GM18951 (cell line): ENCODE measurements at regions not wholly inside any gene's neighbourhood (a gene's known extent, or its start where the extent isn't known, plus 50 kb on each side); places are given as distances from the start of the nearest gene placed in this dataset.
"Not testable (repeated sequence)": the region's sequence is repeated elsewhere in the genome, so short reads cannot be mapped to it uniquely, and the experiment has no call there.

Experiments
- POLR2A ChIP-seq: IDR thresholded peaks from 4 replicates; pipeline ENCODE4 v1.6.1; 2011; ENCODE audit warnings: mild to moderate bottlenecking; ENCODE audit not compliant: insufficient read length, insufficient read depth; ENCODE audit errors: extremely low read depth
- in situ Hi-C: fragments of 300-500 bp; cut with MboI; formaldehyde crosslinking; loops from one replicate; pipeline ENCODE4 v1.12.0; 2022; ENCODE audit warnings: low sequenced_read_pairs, mixed read lengths, inconsistent platforms; ENCODE audit not compliant: unreplicated experiment

DNA sequence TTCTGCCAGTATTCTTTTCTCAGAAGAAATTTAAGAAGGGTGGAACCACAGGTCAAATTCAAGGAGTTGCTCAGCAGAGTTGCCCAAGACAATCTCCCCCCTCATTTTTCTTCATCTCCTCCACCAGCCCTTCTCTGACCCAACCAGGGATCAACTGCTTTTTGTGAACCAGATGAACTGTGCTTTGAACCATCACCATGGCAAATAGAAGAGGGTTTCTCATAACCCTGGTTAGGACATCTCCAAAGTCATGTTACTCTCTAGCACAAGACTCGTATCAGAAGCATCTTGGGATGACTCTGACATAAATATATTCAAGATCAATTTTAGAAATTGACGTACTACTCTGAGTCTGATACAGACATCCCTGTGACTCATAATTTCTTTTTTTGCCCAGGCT lies 130.7 kb downstream of the ALDH8A1 start:
- TF ChIP-seq POLR2A = no peak
- in situ Hi-C loops = no loop called here

DNA sequence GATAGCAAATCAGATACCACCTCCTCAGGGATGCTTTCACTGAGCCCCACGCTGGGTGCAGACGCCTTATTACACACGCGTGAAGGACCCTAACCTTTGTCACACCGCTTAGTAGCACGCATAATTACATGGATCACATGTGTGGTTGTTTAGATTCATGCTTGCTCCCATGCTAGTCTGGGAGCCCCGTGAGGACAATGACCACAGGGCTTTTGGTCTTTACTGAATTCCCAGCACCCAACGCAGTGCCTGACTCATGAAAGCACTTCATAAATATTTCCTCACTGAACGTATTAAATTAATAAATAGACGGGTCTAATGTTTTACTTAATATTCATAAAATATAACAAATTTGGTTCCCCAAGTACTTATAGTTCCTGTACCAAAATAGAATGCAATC lies 132.5 kb downstream of the ALDH8A1 start:
- in situ Hi-C loops = no loop called here
- no peak for TF ChIP-seq POLR2A

DNA sequence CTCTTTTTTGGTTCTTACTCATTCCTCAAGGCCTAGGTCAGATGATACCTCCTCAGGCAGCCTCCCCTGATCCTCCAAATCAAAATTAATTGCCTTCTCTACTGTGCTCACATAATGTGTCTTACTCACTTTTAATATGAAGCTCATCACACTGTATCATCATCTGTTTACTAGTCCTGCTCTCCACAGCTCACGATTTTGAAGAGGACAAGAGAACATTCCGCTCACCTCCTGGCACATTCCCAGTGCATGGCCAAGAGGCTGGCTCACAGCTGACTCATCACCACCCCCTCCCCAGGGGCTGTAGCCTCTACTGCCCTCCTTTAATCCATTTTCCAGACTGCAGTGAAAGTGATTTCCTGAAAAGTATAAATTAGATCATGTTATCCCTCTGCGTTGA lies 133.1 kb downstream of the ALDH8A1 start:
- in situ Hi-C loops = no loop called here
- no peak for TF ChIP-seq POLR2A

DNA sequence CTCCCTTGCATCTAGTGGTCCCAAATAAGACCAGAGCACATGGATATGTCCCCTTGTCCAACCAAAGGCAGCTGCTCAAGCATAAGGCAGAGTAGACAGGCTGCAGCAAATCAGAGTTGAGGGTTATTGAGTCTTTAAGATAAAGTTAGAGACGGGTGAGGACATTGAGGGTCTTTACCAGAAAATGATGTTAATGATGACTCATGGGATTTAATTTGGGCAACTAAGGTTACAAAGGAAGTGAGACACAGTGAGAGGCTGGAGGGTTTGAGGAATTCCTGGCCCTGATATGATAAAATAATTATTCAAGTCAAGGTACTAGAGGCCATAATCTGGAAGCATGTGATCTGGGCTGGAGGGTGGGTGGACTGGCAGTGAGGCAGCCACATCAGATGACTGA lies 133.6 kb downstream of the ALDH8A1 start:
- in situ Hi-C loops = no loop called here
- no peak for TF ChIP-seq POLR2A

DNA sequence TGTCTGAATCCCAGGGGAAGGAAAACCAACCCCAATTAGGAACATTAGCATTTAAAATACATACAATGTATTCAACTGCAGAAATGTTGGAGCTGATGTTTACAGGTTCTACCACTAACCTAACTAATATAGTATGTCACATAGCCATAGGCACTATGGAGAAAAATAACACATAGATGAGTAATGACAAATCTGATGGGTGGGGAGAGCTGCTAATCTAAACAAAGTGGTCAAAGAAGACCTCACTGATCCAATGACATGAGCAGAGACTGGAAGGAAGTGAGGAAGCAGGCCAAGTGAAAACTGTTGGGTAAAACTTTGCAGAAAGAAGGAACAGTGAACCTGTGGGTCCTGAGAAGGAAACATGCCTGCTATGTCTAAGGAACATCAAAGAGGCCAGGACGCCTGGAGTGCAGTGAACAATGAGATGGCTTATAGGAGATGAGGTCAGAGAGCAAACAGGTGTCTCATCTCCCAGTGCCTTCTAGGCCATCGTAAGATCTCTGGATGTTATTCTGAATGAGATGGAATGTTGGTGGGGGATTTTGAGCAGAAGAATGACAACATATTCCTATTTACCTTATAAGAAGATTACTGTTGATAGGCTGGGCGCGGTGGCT lies 135.7 kb downstream of the ALDH8A1 start:
- in situ Hi-C loops = no loop called here
- no peak for TF ChIP-seq POLR2A

DNA sequence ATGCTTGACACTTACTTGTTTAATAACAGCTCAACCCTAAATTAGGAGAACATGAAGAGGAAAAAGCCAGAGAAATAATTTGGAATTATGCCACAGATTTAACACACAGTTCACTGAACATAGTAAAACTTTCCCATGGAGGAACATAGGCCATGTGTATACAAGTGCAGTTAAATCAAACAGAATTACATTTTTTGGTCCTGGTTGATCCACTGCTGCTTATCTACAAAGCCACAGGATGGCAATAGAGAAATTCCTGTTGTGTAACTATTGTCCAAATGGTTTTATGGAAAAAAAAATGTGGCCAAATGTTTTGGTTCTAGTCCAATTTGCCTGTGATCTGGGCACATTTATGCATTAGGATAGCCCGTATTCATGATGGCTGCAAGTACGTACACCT lies 136.8 kb downstream of the ALDH8A1 start:
- in situ Hi-C loops = no loop called here
- TF ChIP-seq POLR2A = no peak

DNA sequence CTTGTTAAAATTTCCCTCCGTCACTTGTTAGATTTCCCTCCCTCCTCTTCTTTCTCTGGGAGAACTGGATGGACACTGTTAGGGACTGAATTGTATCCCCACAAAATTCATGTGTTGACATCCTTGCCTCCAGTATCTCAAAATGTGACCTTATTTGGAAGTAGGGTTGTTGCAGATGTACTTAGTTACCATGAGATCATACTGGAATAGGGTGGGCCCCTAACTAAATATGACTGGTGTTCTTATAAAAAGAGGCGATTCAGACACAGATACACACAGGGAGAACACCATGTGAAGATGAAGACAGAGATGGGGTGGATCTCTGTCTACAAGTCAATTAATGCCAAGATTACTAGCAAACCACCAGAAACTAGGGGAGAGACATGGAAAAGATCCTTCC lies 139.5 kb downstream of the ALDH8A1 start:
- in situ Hi-C loops = no loop called here
- no peak for TF ChIP-seq POLR2A

DNA sequence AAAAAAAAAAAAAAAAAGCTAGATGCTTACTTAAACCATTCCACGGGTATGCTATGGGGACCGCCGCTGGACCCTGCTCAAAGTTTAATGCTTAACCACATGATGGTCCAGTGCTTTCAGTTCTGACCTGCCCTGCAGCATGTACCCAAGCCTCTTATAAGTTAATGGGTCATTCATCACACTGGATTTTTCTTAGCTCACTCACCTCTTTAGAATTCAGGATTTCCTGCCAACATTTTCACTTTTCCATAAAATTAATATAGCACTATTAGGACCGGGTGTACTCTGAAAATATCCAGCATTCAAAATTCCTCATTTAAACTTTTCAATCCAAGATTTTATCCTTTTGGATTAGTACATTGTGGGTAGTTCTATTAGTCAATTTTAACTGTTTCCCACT lies 140.8 kb downstream of the ALDH8A1 start:
- in situ Hi-C loops = no loop called here
- no peak for TF ChIP-seq POLR2A

DNA sequence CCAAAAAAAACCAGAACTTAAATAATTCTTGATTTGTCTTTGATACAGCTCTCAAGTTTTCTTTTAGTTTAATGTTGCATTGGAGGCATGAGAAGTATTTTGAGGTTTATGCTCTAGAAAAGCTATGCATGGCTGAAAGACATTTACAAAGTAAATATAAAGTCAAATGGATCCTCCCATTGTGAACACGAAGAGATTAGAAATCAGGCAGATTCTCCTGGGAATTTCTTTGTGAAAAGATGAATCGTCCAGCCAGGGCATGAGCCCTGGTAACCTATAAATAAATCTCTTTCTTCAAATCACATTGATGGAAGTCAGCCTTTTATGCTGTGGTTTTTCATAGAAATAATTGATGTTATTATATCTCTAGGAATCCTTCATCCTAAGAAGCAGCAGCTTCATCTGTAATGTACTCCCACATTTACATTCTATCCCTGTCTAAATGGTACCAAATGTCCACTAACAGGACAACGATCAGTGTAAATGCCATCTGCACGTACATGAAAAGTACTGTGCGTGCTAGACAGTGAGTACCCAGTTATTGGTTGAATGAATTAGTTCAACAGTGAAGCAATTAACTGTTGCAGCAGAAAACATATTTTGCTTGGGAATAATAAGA lies 143.6 kb downstream of the ALDH8A1 start:
- no peak for TF ChIP-seq POLR2A
- in situ Hi-C loops = no loop called here

DNA sequence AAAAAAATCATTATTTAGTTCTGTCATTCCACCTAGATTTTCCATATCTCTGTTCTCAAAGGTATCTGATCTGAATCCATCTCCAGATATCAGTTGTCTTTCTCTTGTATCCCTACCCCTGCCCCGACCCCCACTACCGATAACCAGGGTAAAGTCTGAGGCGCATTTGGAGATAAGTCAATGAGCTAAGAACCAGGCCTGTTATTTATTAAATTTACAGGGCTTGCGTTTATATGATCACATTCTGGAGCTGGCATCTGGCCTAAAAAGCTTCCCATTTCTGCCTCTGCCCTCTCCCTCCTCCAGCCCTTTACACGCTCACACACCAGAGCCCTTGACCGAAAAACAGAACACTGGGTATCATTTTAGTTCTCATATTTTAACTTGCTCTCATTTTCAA lies 144.7 kb downstream of the ALDH8A1 start:
- no peak for TF ChIP-seq POLR2A
- in situ Hi-C loops = no loop called here

DNA sequence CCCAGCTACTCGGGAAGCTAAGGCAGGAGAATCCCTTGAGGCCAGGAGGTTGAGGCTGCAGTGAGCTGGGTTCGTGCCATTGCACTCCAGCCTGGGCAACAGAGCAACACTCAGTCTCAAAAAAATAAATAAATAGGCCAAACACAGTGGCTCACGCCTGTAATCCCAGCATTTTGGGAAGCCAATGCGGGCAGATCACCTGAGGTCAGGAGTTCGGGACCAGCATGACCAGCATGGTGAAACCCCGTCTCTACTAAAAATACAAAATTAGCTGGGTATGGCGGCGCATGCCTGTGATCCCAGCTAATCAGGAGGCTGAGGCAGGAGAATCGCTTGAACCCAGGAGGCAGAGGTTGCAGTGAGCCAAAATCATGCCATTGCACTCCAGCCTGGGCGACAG lies 145.6 kb downstream of the ALDH8A1 start:
- in situ Hi-C loops = not testable (repeated sequence)

DNA sequence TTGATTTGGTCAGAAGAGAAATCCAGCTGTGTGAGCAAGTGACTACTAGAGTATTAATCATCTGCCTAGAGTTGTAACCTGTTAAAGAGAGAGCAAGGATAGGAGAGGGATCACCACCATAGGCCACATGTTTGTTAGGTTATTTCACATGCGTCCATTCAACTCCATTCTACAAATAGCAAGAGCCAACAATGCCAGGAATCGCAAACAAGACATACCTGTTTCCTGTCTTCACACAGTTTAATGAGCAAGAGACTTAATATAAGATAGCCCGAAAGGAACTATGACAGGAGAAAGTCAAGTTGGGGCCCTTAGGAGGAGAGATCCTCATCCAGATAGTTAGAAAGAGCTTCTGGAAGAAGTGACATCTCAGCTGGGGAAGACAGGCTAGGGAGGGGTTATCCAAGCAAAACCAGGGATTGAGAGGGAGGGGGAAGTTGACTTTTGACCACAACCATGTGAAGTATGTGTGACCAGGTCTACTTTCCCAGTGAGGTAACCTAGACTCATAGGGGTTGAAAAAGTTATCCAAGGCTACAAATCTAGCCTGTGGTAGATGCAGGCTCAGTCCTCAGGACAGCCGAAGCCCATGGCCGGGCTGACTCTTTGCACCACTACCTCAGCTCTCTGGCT lies 147.4 kb downstream of the ALDH8A1 start:
- in situ Hi-C loops = no loop called here
- TF ChIP-seq POLR2A = no peak

DNA sequence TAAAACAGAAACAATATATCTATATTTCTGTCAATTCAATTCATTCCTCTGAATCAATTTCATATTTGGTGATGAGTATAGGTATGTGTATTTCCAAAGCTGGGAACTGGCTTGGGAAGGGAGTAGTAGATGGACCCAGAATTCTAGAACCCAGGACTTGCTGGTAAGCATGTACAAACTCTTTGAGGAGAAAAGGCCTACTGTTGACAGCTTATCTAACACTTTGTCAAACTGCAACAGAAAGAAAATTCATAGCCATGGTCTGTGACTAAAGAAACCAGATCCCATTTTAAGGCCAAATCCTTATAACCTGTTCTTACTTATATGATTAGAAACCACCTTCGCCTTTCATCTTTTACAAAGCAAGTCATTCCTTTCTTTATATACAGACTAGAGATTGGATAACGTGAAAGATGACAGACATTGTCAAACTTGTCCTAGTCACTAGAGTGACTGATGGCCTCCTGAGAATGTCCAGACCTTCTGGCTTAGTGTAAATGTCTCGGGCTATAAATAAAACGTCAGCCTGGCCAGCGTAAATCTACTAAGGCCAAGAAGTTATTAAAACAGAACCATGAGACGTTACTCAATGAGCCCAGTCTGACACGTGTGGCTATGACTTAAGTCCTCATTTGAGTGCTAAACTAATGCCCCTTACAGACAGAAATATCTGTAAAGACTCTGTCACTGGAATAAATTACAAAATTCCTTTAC lies 152.3 kb downstream of the ALDH8A1 start:
- in situ Hi-C loops = no loop called here
- no peak for TF ChIP-seq POLR2A

DNA sequence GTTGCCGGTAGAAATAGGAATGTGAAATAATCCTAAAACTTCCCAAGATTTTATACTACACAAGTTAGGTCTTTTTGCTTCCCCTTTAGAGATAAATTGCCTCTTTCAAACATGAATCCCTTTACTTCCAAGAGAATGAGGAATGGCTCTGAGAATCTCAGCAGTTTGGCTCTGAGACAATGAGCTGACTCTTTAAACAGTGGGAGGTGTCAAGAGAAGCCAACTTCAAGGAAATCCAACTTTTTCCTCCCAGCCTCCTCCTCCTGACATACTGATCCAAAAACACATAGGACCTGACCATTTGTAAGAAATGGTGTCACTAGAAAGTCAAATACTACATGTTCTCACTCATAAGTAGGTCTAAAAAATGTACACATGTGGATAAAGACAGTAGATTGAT lies 154.2 kb downstream of the ALDH8A1 start:
- in situ Hi-C loops = no loop called here
- TF ChIP-seq POLR2A = no peak

DNA sequence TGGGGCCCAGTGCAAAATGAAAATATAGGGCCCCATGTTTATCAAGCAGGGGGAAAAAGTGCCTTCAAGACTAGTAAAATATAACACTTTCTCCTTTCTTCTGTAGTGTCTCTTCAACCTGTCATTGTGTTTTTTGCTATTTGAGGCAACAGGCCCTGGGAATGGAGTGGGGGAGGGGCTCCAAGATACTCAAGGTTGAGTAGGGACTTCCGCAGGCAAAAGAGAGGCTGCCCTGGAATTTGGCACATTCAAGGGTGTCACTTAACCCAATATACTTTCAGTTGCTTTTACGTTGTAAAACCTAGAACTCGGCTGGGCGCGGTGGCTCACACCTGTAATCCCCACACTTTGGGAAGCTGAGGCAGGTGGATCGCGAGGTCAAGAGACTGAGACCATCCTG lies 154.9 kb downstream of the ALDH8A1 start:
- TF ChIP-seq POLR2A = no peak
- in situ Hi-C loops = no loop called here

DNA sequence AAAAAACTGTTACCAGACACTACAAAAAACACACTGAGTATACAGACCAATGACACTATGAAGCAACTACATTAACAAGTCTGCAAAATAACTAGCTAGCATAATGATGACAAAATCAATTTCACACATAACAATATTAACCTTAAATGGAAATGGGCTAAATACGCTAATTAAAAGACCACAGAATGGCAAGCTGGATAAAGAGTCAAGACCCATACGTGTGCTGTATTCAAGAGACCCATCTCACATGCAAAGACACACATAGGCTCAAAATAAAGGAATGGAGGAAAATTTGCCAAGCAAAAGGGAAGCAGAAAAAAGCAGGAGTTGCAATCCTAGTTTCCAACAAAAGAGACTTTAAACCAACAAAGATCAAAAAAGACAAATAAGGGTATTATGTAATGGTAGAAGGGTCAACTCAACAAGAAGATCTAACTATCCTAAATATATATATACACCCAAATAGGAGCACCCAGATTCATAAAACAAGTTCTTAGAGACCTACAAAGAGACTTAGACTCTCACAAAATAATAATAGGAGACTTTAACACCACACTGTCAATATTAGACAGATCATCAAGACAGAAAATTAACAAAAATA lies 158.6 kb downstream of the ALDH8A1 start:
- in situ Hi-C loops = not testable (repeated sequence)
